GM23338 (cell line): ENCODE measurements at regions not wholly inside any gene's neighbourhood (a gene's known extent, or its start where the extent isn't known, plus 50 kb on each side); places are given as distances from the start of the nearest gene placed in this dataset.
A peak's percentile ranks its signal among the peaks of the same experiment; 100 is the strongest.

Experiments
- ATAC-seq: fragments of 200-7000 bp; cut with Tn5 transposase; 3 replicates; pipeline ENCODE4 v1.9.1; 2020
- DNase-seq: peaks from one replicate; pipeline ENCODE4 v3.0.0-alpha.2; 2015; ENCODE audit warnings: low spot score
- H2AFZ ChIP-seq: fragments of 200-600 bp; sonication (generic); 2 replicates; pipeline ENCODE4 v1.8.0; 2016; ENCODE audit warnings: antibody characterized with exemption, mild to moderate bottlenecking, moderate library complexity
- H3F3A ChIP-seq: fragments of 200-600 bp; sonication (generic); replicated peaks from 2 replicates; pipeline ENCODE4 v1.8.0; 2017; ENCODE audit warnings: antibody characterized with exemption, mixed run types, low read depth
- H3K27ac ChIP-seq: fragments of 200-600 bp; sonication (generic); 2 replicates; pipeline ENCODE4 v1.6.1; 2016; ENCODE audit warnings: low read depth
- H3K27me3 ChIP-seq: fragments of 200-600 bp; sonication (generic); 2 replicates; pipeline ENCODE4 v1.8.0; 2016; ENCODE audit warnings: mild to moderate bottlenecking, mixed run types, moderate library complexity; ENCODE audit not compliant: insufficient read depth
- H3K36me3 ChIP-seq: fragments of 200-600 bp; sonication (generic); 2 replicates; pipeline ENCODE4 v1.8.0; 2016; ENCODE audit warnings: mild to moderate bottlenecking; ENCODE audit not compliant: insufficient read depth
- H3K4me1 ChIP-seq: fragments of 200-600 bp; sonication (generic); 2 replicates; pipeline ENCODE4 v1.8.0; 2016; ENCODE audit warnings: mild to moderate bottlenecking, moderate library complexity; ENCODE audit not compliant: insufficient read depth
- H3K4me2 ChIP-seq: fragments of 200-600 bp; sonication (generic); 2 replicates; pipeline ENCODE4 v1.7.1; 2017; ENCODE audit warnings: mixed run types
- H3K4me3 ChIP-seq: fragments of 200-600 bp; sonication (generic); 2 replicates; pipeline ENCODE4 v1.6.1; 2016; ENCODE audit warnings: mixed run types
- H3K79me2 ChIP-seq: fragments of 200-600 bp; sonication (generic); replicated peaks from 2 replicates; pipeline ENCODE4 v1.8.0; 2017; ENCODE audit warnings: mild to moderate bottlenecking; ENCODE audit not compliant: insufficient read depth
- H3K9me2 ChIP-seq: fragments of 200-600 bp; sonication (generic); 2 replicates; pipeline ENCODE4 v1.8.0; 2017; ENCODE audit not compliant: insufficient read depth
- H4K20me1 ChIP-seq: fragments of 200-600 bp; sonication (generic); replicated peaks from 2 replicates; pipeline ENCODE4 v1.8.0; 2017; ENCODE audit warnings: mild to moderate bottlenecking; ENCODE audit not compliant: insufficient read depth
- H3K27ac Mint-ChIP-seq: 2 replicates; pipeline ENCODE4 v1.8.0; 2020; ENCODE audit warnings: inconsistent platforms, mild to moderate bottlenecking, moderate library complexity, mixed read lengths
- H3K27me3 Mint-ChIP-seq: 3 replicates; pipeline ENCODE4 v1.8.0; 2022; ENCODE audit warnings: low read depth, mild to moderate bottlenecking, moderate library complexity, mixed read lengths, inconsistent platforms; ENCODE audit not compliant: insufficient read depth, poor library complexity
- H3K36me3 Mint-ChIP-seq: 3 replicates; pipeline ENCODE4 v1.8.0; 2021; ENCODE audit warnings: low read depth, mild to moderate bottlenecking, inconsistent platforms, moderate library complexity, mixed read lengths
- H3K4me1 Mint-ChIP-seq: 3 replicates; pipeline ENCODE4 v1.8.0; 2020; ENCODE audit warnings: mild to moderate bottlenecking, inconsistent platforms, mixed read lengths
- H3K4me3 Mint-ChIP-seq: 3 replicates; pipeline ENCODE4 v1.8.0; 2021; ENCODE audit warnings: moderate library complexity, mild to moderate bottlenecking, inconsistent platforms, mixed read lengths
- H3K9me3 Mint-ChIP-seq: 3 replicates; pipeline ENCODE4 v1.8.0; 2020; ENCODE audit warnings: moderate library complexity, mild to moderate bottlenecking, inconsistent platforms, mixed read lengths
- ZNF114 ChIP-seq: fragments of 250-450 bp; sonication (Bioruptor Pico); IDR thresholded peaks from 2 replicates; pipeline ENCODE4 v1.5.0; 2020; ENCODE audit warnings: mild to moderate bottlenecking, moderate library complexity
- ZNF331 ChIP-seq: fragments of 250-450 bp; sonication (Bioruptor Pico); IDR thresholded peaks from 2 replicates; pipeline ENCODE4 v1.5.0; 2020; ENCODE audit warnings: low read depth, mild to moderate bottlenecking, moderate library complexity
- TF ChIP-seq, protein P1 (sequence below), 2 experiments: fragments of 200-600 bp in 1 of 2; sonication (generic) in 1 of 2; conservative IDR thresholded peaks; 2 replicates each; pipeline versions ENCODE4 v1.5.1 to v1.6.1; 2016 to 2017; ENCODE audit warnings: antibody characterized with exemption in 2 of 2, low read depth in 2 of 2, mild to moderate bottlenecking in 2 of 2, moderate library complexity in 1 of 2
- TF ChIP-seq, protein P2 (sequence below): IDR thresholded peaks from 2 replicates; pipeline ENCODE4 v1.6.1; 2016; ENCODE audit warnings: antibody characterized with exemption
- TF ChIP-seq, protein P3 (sequence below): fragments of 250-450 bp; sonication (Bioruptor Pico); IDR thresholded peaks from 2 replicates; pipeline ENCODE4 v1.5.0; 2020; ENCODE audit warnings: mild to moderate bottlenecking, moderate library complexity

DNA sequence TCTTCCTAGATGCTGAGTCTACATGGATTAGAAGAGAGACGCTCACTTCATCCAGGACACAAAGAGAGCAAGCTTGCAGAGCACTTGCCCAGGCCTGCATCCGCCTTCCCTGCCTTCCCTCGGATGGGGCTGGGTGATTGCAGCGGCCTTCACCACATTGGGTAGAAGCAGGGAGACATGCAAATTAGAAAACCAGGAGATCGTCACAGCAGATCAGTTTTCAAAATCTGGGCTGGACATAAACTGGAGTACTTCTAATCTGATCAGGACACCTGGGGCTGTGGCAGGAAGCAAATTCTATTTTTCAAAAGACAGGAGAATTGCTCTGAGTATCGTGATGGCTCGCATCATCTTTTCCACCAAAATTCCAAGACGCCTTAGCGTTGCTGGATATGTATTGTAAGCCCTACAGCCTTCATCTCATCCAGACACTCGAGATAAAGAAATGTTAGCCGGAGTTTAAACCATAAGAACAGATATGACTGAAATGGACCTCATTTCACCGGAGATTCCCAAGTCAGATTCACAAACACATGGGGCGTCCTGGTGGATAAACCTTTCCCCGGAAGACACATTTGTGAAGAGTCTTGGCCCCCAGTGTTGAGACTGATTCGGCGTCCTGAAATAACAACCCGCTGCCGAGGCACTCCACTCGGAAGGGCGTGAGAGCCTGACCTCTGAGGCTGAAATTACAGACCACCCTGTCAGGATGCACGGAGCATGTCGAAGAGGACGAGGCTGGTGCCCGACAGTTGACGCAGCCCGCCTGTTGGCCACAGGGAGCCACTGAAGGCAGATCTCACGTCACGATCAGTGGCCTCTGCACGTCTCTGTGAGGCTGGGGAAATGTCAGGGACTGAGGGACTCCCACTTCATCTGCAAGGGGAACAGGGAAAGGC, 91.2 kb upstream of the PARD3 start:
- Histone ChIP-seq H3K79me2 (no peaks in the 10 kb centered on the region), H3K4me3 (no peak overlapping the region), H3K4me1 (peaks cover 16% of the 10 kb centered on the region), H3K9me2 (no peaks in the 10 kb centered on the region), H3F3A (0 out of 2 replicates have a peak, but pooled peaks cover 4% of the 10 kb centered on the region), H3K4me2 (peak overlapping the region; percentile 14; the same call in 1 of the 2 replicates), H3K27me3 (no peaks in the 10 kb centered on the region), H4K20me1 (no peaks in the 10 kb centered on the region), H3K27ac (peak overlapping the region; percentile 34; the same call in 1 of the 2 replicates), H3K36me3 (no peaks in the 10 kb centered on the region), H2AFZ (peak overlapping the region; percentile 50)
- no peak overlapping the region for H3K4me3 Mint-ChIP-seq
- peaks cover 2% of the 10 kb centered on the region for H3K27me3 Mint-ChIP-seq
- DNase-seq (peak; percentile 72), ATAC-seq (peak; percentile 97)
- peaks cover 22% of the 10 kb centered on the region for H3K4me1 Mint-ChIP-seq
- H3K9me3 Mint-ChIP-seq = no peaks in the 10 kb centered on the region
- TF ChIP-seq ZNF331 (CRISPR knock-in tag) (0 out of 2 replicates have a peak, but pooled peaks have one; percentile 23), ZNF114 (CRISPR knock-in tag) (no peak)
- H3K27ac Mint-ChIP-seq = peak overlapping the region; percentile 66
- H3K36me3 Mint-ChIP-seq = no peaks in the 10 kb centered on the region

DNA sequence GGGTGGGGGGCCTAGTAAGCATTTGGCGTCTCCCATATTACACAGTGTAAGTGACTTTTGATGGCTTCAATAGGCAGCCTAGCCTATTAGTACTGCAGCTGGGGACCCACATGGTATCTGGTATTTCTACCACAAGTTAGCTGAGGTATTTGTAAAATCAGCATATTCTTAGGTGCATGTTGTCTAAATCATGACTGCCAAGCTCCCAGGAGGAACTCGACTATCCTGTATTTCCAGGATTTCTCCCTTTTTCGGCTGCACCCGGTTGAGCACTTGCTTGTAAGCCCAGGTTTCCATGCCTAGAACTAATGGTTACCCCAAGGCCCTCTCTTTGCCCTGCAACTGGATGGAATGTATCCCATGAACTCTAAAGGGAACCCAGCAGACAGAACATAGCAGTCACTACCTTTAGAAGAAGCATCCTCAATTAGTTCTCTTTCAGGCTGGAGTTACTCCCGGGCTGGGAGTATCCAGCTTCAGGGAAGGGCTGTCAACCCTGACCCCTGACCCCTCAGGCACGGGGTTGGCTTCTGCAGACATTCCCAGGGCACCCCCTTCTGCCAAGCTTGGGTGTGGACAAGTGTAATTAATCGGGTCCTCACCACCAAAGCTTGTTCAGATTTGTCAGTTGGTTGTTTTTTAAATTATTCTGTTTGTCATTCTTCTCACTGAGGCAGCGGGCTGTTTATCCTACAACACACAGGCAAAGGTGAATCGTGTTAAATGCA, 90.3 kb upstream of the PARD3 start:
- TF ChIP-seq, protein P1, sequence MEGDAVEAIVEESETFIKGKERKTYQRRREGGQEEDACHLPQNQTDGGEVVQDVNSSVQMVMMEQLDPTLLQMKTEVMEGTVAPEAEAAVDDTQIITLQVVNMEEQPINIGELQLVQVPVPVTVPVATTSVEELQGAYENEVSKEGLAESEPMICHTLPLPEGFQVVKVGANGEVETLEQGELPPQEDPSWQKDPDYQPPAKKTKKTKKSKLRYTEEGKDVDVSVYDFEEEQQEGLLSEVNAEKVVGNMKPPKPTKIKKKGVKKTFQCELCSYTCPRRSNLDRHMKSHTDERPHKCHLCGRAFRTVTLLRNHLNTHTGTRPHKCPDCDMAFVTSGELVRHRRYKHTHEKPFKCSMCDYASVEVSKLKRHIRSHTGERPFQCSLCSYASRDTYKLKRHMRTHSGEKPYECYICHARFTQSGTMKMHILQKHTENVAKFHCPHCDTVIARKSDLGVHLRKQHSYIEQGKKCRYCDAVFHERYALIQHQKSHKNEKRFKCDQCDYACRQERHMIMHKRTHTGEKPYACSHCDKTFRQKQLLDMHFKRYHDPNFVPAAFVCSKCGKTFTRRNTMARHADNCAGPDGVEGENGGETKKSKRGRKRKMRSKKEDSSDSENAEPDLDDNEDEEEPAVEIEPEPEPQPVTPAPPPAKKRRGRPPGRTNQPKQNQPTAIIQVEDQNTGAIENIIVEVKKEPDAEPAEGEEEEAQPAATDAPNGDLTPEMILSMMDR (conservative IDR thresholded peaks at IDR 0.05; ENCODE audit: low read depth in 2 of 2) = peak; percentile 8 to 49; a peak in 2 of 4 replicates
- TF ChIP-seq, protein P2, sequence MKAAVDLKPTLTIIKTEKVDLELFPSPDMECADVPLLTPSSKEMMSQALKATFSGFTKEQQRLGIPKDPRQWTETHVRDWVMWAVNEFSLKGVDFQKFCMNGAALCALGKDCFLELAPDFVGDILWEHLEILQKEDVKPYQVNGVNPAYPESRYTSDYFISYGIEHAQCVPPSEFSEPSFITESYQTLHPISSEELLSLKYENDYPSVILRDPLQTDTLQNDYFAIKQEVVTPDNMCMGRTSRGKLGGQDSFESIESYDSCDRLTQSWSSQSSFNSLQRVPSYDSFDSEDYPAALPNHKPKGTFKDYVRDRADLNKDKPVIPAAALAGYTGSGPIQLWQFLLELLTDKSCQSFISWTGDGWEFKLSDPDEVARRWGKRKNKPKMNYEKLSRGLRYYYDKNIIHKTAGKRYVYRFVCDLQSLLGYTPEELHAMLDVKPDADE = no peak
- TF ChIP-seq, protein P3, sequence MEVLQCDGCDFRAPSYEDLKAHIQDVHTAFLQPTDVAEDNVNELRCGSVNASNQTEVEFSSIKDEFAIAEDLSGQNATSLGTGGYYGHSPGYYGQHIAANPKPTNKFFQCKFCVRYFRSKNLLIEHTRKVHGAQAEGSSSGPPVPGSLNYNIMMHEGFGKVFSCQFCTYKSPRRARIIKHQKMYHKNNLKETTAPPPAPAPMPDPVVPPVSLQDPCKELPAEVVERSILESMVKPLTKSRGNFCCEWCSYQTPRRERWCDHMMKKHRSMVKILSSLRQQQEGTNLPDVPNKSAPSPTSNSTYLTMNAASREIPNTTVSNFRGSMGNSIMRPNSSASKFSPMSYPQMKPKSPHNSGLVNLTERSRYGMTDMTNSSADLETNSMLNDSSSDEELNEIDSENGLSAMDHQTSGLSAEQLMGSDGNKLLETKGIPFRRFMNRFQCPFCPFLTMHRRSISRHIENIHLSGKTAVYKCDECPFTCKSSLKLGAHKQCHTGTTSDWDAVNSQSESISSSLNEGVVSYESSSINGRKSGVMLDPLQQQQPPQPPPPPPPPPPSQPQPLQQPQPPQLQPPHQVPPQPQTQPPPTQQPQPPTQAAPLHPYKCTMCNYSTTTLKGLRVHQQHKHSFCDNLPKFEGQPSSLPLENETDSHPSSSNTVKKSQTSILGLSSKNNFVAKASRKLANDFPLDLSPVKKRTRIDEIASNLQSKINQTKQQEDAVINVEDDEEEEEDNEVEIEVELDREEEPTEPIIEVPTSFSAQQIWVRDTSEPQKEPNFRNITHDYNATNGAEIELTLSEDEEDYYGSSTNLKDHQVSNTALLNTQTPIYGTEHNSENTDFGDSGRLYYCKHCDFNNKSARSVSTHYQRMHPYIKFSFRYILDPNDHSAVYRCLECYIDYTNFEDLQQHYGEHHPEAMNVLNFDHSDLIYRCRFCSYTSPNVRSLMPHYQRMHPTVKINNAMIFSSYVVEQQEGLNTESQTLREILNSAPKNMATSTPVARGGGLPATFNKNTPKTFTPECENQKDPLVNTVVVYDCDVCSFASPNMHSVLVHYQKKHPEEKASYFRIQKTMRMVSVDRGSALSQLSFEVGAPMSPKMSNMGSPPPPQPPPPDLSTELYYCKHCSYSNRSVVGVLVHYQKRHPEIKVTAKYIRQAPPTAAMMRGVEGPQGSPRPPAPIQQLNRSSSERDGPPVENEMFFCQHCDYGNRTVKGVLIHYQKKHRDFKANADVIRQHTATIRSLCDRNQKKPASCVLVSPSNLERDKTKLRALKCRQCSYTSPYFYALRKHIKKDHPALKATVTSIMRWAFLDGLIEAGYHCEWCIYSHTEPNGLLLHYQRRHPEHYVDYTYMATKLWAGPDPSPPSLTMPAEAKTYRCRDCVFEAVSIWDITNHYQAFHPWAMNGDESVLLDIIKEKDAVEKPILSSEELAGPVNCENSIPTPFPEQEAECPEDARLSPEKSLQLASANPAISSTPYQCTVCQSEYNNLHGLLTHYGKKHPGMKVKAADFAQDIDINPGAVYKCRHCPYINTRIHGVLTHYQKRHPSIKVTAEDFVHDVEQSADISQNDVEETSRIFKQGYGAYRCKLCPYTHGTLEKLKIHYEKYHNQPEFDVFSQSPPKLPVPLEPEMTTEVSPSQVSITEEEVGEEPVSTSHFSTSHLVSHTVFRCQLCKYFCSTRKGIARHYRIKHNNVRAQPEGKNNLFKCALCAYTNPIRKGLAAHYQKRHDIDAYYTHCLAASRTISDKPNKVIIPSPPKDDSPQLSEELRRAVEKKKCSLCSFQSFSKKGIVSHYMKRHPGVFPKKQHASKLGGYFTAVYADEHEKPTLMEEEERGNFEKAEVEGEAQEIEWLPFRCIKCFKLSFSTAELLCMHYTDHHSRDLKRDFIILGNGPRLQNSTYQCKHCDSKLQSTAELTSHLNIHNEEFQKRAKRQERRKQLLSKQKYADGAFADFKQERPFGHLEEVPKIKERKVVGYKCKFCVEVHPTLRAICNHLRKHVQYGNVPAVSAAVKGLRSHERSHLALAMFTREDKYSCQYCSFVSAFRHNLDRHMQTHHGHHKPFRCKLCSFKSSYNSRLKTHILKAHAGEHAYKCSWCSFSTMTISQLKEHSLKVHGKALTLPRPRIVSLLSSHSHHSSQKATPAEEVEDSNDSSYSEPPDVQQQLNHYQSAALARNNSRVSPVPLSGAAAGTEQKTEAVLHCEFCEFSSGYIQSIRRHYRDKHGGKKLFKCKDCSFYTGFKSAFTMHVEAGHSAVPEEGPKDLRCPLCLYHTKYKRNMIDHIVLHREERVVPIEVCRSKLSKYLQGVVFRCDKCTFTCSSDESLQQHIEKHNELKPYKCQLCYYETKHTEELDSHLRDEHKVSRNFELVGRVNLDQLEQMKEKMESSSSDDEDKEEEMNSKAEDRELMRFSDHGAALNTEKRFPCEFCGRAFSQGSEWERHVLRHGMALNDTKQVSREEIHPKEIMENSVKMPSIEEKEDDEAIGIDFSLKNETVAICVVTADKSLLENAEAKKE = no peak
- H3K9me3 Mint-ChIP-seq = no peaks in the 10 kb centered on the region
- no peak overlapping the region for H3K4me3 ChIP-seq
- DNase-seq = peak; percentile 56
- H3K27ac ChIP-seq = 0 out of 2 replicates have a peak overlapping the region, but pooled peaks have one; percentile 34
- no peaks in the 10 kb centered on the region for H3K36me3 ChIP-seq
- peaks cover 22% of the 10 kb centered on the region for H3K4me1 Mint-ChIP-seq
- H3K27me3 Mint-ChIP-seq = peaks cover 2% of the 10 kb centered on the region
- H3K4me2 ChIP-seq = no peak overlapping the region
- no peak overlapping the region; the same call in 2 of the 3 replicates for H3K4me3 Mint-ChIP-seq
- H3K79me2 ChIP-seq = no peaks in the 10 kb centered on the region
- no peaks in the 10 kb centered on the region for H3K9me2 ChIP-seq
- no peaks in the 10 kb centered on the region for H3K27me3 ChIP-seq
- H3F3A ChIP-seq = 0 out of 2 replicates have a peak, but pooled peaks cover 4% of the 10 kb centered on the region
- peaks cover 16% of the 10 kb centered on the region for H3K4me1 ChIP-seq
- H3K27ac Mint-ChIP-seq = peak overlapping the region; percentile 66
- no peaks in the 10 kb centered on the region for H3K36me3 Mint-ChIP-seq
- no peaks in the 10 kb centered on the region for H4K20me1 ChIP-seq
- ATAC-seq = peak; percentile 74
- peak overlapping the region; percentile 50 for H2AFZ ChIP-seq
